HEK293 (cell line): ENCODE measurements at regions not wholly inside any gene's neighbourhood (a gene's known extent, or its start where the extent isn't known, plus 50 kb on each side); places are given as distances from the start of the nearest gene placed in this dataset.

Experiments used
- CTCF ChIP-seq: fragments of 450-650 bp; formaldehyde crosslinking; IDR thresholded peaks from 2 replicates; pipeline ENCODE4 v1.5.1; 2016; ENCODE audit warnings: missing biosample characterization, missing genetic modification characterization
- GLIS1 ChIP-seq: fragments of 450-650 bp; formaldehyde crosslinking; IDR thresholded peaks from 2 replicates; pipeline ENCODE4 v1.5.1; 2016; ENCODE audit warnings: missing biosample characterization, missing genetic modification characterization
- REST ChIP-seq: fragments of 450-650 bp; formaldehyde crosslinking; IDR thresholded peaks from 2 replicates; pipeline ENCODE4 v1.5.1; 2016; ENCODE audit warnings: missing biosample characterization, missing genetic modification characterization
- ZBTB17 ChIP-seq: fragments of 450-650 bp; formaldehyde crosslinking; IDR thresholded peaks from 2 replicates; pipeline ENCODE4 v1.5.1; 2016; ENCODE audit warnings: missing biosample characterization, missing genetic modification characterization
- ZNF121 ChIP-seq: fragments of 450-650 bp; formaldehyde crosslinking; IDR thresholded peaks from 2 replicates; pipeline ENCODE4 v1.5.1; 2016; ENCODE audit warnings: missing biosample characterization, missing genetic modification characterization
- ZNF223 ChIP-seq: fragments of 450-650 bp; formaldehyde crosslinking; IDR thresholded peaks from 2 replicates; pipeline ENCODE4 v1.5.1; 2016; ENCODE audit warnings: missing biosample characterization, missing genetic modification characterization
- ZNF704 ChIP-seq: fragments of 450-650 bp; formaldehyde crosslinking; IDR thresholded peaks from 2 replicates; pipeline ENCODE4 v1.5.1; 2016; ENCODE audit warnings: missing biosample characterization, missing genetic modification characterization
- ZNF707 ChIP-seq: fragments of 450-650 bp; formaldehyde crosslinking; IDR thresholded peaks from 2 replicates; pipeline ENCODE4 v1.5.1; 2016; ENCODE audit warnings: missing biosample characterization, missing genetic modification characterization
- TF ChIP-seq, protein P1 (sequence below): fragments of 450-650 bp; formaldehyde crosslinking; conservative IDR thresholded peaks from 2 replicates; pipeline ENCODE4 v1.5.1; 2016; ENCODE audit warnings: low read depth, missing biosample characterization, missing genetic modification characterization
- TF ChIP-seq, protein P2 (sequence below): fragments of 450-650 bp; formaldehyde crosslinking; IDR thresholded peaks from 2 replicates; pipeline ENCODE4 v1.5.1; 2016; ENCODE audit warnings: missing biosample characterization, missing genetic modification characterization

DNA sequence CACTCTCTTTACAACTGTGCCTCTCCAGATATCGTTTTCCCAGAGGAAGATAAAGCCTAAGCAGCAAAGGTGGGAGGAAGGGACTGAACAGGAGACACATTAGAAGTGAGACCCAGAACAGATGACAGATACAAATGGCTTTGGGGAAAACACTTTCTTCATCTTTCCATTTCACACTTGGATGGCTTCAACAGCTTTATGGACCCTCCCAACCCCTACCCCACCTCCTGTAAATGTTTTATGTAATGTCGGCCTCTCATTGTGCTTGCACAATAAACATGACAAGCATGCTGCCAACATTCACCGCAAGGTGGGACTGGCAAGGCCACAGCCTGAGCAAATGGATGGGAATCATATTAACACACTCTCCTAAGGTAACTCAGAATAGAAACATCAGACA, 1088.6 kb downstream of the TUSC7 start:
- TF ChIP-seq CTCF (tag by site-specific recombination) (no peak), REST (no peak), ZNF707 (tag by site-specific recombination) (no peak), ZNF704 (no peak), ZNF223 (tag by site-specific recombination) (no peak), ZNF121 (tag by site-specific recombination) (no peak), ZBTB17 (tag by site-specific recombination) (no peak), GLIS1 (tag by site-specific recombination) (no peak)
- TF ChIP-seq, protein P1, sequence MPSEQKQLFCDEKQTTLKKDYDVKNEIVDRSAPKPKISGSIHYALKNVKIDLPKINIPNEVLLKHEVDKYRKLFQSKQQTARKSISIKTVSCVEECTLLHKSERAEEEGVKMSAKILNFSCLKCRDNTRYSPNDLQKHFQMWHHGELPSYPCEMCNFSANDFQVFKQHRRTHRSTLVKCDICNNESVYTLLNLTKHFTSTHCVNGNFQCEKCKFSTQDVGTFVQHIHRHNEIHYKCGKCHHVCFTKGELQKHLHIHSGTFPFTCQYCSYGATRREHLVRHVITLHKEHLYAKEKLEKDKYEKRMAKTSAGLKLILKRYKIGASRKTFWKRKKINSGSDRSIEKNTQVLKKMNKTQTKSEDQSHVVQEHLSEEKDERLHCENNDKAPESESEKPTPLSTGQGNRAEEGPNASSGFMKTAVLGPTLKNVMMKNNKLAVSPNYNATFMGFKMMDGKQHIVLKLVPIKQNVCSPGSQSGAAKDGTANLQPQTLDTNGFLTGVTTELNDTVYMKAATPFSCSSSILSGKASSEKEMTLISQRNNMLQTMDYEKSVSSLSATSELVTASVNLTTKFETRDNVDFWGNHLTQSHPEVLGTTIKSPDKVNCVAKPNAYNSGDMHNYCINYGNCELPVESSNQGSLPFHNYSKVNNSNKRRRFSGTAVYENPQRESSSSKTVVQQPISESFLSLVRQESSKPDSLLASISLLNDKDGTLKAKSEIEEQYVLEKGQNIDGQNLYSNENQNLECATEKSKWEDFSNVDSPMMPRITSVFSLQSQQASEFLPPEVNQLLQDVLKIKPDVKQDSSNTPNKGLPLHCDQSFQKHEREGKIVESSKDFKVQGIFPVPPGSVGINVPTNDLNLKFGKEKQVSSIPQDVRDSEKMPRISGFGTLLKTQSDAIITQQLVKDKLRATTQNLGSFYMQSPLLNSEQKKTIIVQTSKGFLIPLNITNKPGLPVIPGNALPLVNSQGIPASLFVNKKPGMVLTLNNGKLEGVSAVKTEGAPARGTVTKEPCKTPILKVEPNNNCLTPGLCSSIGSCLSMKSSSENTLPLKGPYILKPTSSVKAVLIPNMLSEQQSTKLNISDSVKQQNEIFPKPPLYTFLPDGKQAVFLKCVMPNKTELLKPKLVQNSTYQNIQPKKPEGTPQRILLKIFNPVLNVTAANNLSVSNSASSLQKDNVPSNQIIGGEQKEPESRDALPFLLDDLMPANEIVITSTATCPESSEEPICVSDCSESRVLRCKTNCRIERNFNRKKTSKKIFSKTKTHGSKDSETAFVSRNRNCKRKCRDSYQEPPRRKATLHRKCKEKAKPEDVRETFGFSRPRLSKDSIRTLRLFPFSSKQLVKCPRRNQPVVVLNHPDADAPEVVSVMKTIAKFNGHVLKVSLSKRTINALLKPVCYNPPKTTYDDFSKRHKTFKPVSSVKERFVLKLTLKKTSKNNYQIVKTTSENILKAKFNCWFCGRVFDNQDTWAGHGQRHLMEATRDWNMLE (tag by site-specific recombination) = no peak
- TF ChIP-seq, protein P2, sequence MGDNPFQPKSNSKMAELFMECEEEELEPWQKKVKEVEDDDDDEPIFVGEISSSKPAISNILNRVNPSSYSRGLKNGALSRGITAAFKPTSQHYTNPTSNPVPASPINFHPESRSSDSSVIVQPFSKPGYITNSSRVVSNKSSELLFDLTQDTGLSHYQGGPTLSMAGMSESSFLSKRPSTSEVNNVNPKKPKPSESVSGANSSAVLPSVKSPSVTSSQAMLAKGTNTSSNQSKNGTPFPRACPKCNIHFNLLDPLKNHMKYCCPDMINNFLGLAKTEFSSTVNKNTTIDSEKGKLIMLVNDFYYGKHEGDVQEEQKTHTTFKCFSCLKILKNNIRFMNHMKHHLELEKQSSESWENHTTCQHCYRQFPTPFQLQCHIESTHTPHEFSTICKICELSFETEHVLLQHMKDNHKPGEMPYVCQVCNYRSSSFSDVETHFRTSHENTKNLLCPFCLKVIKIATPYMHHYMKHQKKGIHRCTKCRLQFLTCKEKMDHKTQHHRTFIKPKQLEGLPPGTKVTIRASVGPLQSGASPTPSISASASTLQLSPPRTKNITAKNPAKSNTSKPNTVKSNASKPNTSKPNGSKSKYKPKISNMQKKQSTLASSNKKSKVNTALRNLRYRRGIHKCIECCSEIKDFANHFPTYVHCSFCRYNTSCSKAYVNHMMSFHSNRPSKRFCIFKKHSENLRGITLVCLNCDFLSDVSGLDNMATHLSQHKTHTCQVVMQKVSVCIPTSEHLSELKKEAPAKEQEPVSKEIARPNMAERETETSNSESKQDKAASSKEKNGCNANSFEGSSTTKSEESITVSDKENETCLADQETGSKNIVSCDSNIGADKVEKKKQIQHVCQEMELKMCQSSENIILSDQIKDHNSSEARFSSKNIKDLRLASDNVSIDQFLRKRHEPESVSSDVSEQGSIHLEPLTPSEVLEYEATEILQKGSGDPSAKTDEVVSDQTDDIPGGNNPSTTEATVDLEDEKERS = no peak
